ENCODE measurements at regions not wholly inside any gene's neighbourhood (a gene's known extent, or its start where the extent isn't known, plus 50 kb on each side); places are given as distances from the start of the nearest gene placed in this dataset.

- no peak for ATAC-seq
- no peaks in the 10 kb centered on the region for H3K27me3 ChIP-seq
- H3K9me3 ChIP-seq: no peaks in the 10 kb centered on the region
- no peaks in the 10 kb centered on the region for H3K36me3 ChIP-seq
- no peak for DNase-seq
- no peak for TF ChIP-seq CTCF (IDR thresholded peaks at IDR 0.05)
- no peak overlapping the region for H3K27ac ChIP-seq
- intact Hi-C loops (cut with DNase I): no loop called here
- H3K4me3 ChIP-seq: no peak overlapping the region
- H3K4me1 ChIP-seq: no peaks in the 10 kb centered on the region
Observed at GRCh38 chr13:60757501-60758215, 360.6 kb downstream of the TDRD3 start.

GRCh38 chr13:60756306-60756705, 359.3 kb downstream of the TDRD3 start:
- DNase-seq (no peak), ATAC-seq (peak; percentile 62)
- TF ChIP-seq CTCF (IDR thresholded peaks at IDR 0.05): no peak
- H3K27ac ChIP-seq: no peak overlapping the region
- no peaks in the 10 kb centered on the region for H3K9me3 ChIP-seq
- no peaks in the 10 kb centered on the region for H3K27me3 ChIP-seq
- H3K36me3 ChIP-seq: no peaks in the 10 kb centered on the region
- no peak overlapping the region for H3K4me3 ChIP-seq
- no peaks in the 10 kb centered on the region for H3K4me1 ChIP-seq
- intact Hi-C loops (cut with DNase I): no loop called here

GRCh38 chr13:60755380-60756163, 358.6 kb downstream of the TDRD3 start:
- DNase-seq (no peak), ATAC-seq (peak; percentile 81)
- Histone ChIP-seq H3K4me3 (no peak overlapping the region), H3K4me1 (no peaks in the 10 kb centered on the region), H3K27me3 (no peaks in the 10 kb centered on the region), H3K36me3 (no peaks in the 10 kb centered on the region), H3K9me3 (no peaks in the 10 kb centered on the region), H3K27ac (no peak overlapping the region)
- TF ChIP-seq CTCF (IDR thresholded peaks at IDR 0.05): no peak
- intact Hi-C loops (cut with DNase I): no loop called here

GRCh38 chr13:60754211-60755090, 357.4 kb downstream of the TDRD3 start:
- no peak overlapping the region for H3K27ac ChIP-seq
- no peak for TF ChIP-seq CTCF (IDR thresholded peaks at IDR 0.05)
- no peaks in the 10 kb centered on the region for H3K9me3 ChIP-seq
- H3K27me3 ChIP-seq: no peaks in the 10 kb centered on the region
- H3K36me3 ChIP-seq: no peaks in the 10 kb centered on the region
- intact Hi-C loops (cut with DNase I): no loop called here
- H3K4me3 ChIP-seq: no peak overlapping the region
- DNase-seq: no peak
- ATAC-seq: no peak
- no peaks in the 10 kb centered on the region for H3K4me1 ChIP-seq

GRCh38 chr13:60753641-60754040, 356.6 kb downstream of the TDRD3 start:
- no peaks in the 10 kb centered on the region for H3K36me3 ChIP-seq
- no peaks in the 10 kb centered on the region for H3K27me3 ChIP-seq
- ATAC-seq (no peak), DNase-seq (no peak)
- no peak overlapping the region for H3K4me3 ChIP-seq
- H3K4me1 ChIP-seq: no peaks in the 10 kb centered on the region
- no peak overlapping the region for H3K27ac ChIP-seq
- H3K9me3 ChIP-seq: no peaks in the 10 kb centered on the region
- no peak for TF ChIP-seq CTCF (IDR thresholded peaks at IDR 0.05)
- intact Hi-C loops (cut with DNase I): no loop called here

All from left lung (tissue), 4 donors.